DND-41 (cell line): ENCODE measurements at regions not wholly inside any gene's neighbourhood (a gene's known extent, or its start where the extent isn't known, plus 50 kb on each side); places are given as distances from the start of the nearest gene placed in this dataset.

ENCODE experiments used
- CTCF ChIP-seq: IDR thresholded peaks from 2 replicates; pipeline ENCODE4 v1.5.1; 2012; ENCODE audit warnings: borderline replicate concordance, low read length, moderate library complexity, mild to moderate bottlenecking; ENCODE audit not compliant: poor library complexity, severe bottlenecking; ENCODE audit errors: extremely low read depth
- EZH2 ChIP-seq: IDR thresholded peaks from 3 replicates; pipeline ENCODE4 v1.6.1; 2012; ENCODE audit warnings: borderline replicate concordance, low read depth, mild to moderate bottlenecking, moderate library complexity, low read length, inconsistent platforms; ENCODE audit not compliant: severe bottlenecking

DNA sequence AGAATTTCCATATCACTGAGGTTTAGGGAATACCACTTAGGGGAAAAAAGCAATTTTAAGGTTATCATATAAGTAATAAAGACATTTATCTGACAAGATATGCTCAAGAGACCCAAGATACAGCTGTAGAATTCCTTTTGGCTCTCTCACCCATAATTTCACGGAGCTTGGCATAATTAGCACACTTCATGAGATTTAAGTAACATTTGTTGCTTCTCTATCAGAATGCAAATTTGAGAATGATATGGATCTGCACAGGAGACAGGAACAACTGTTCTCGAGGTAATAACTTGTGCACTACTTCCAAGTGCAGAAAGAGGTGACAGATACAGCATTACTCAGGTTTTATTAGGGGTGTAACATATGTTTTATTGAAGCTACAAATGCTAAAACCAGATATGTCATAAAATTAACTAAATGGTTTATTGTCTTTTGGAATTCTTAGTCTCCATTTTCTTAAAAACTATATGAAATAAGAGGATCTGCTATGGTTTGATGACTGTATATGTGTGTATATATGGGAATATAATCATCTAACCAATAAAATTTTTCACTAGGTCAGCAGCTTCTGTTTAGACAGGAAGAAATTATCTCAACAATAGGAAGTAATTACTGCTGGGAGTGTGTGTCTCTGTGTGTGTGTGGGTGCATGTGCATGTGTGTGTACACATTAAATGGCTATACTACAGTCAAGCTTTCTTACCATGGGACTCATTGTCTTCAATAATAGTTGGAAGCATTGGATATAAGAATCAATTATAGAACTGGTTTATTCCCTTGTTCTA lies 401.3 kb downstream of the PCDH17 start:
- TF ChIP-seq CTCF (no peak), EZH2 (no peak)
